ENCODE measurements at regions not wholly inside any gene's neighbourhood (a gene's known extent, or its start where the extent isn't known, plus 50 kb on each side); places are given as distances from the start of the nearest gene placed in this dataset.

DNA sequence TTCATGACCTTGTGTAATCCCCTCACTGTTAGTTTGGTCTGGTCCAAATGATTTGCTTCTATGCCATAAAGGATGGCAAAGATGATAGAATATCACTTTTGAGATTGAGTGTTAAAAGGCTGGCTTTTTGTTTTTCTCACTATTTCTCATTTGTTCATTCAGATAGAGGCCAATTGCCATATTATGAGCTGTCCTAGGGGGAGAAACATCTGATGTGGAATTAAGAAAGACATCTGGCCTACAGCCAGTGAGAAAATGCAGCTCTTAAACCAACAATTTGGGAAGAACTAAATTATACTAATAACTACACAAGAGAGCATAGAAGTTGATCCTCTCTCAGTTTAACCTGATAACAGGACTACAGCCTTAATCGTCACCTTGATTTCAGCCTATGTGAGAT is 1668.6 kb downstream of the GRIK2 start:
- DNase-seq (ENCODE audit: low read depth, low spot score): no peak
- no peak overlapping the region for H3K27ac ChIP-seq

DNA sequence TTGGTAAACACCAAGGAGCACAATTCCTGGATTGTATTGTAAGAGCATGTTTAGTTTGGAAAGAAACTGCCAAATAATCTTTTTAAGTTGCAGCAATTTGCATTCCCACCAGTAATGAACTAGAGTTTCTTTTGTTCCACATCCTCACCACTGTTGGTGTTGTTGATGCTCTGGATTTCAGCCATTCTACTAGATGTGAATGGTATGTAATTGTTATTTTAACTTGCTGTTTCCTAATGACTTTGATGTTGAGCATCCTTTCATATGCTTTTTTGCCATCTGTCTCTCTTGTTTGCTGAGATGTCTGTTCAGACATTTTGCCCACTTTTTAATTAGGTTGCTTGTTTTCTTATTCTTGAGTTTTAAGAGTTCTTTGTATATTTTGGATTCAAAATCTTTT is 1654.1 kb downstream of the GRIK2 start:
- DNase-seq (ENCODE audit: low read depth, low spot score): no peak

DNA sequence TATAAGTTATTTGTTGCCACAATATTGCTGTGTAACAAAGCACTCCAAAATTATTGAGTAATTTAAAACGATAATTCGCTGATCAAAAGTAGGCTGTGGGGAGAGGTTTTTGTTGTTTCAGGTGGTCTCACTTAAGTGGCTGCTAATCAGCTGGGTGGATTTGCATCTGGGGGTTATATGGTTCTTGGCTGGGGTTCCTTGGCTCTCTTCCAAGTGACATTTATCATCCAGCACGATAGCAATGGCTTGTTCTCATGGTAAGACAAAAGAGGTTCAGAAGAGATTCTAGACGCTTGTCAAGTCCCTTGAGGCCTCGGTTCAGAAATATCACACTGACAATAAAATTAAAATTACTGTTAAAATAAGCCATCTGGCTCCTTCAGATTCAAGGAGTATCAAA is 1648.8 kb downstream of the GRIK2 start:
- DNase-seq (ENCODE audit: low read depth, low spot score): no peak

More for the DNA sequence above, 1654.1 kb downstream of the GRIK2 start:
- H3K27ac ChIP-seq: no peak overlapping the region

DNA sequence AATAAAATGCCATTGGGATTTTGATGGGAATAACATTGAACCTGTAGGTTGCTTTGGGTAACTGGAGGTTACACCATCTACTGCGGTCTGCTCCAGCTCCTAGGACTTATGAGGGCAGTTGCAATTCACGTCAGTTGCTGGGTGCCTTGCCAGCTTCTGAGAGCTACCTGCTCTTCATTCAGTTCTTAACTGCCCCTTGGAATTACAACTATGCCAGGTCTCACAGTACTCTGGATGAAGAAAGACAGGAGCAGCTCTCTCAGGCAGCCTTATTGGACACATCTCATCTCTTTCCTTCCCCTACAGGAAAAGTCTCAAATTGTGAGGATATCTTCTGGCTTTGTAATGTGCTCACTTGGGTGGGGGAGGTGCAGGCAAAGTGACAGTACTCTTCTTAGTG is 1643.3 kb downstream of the GRIK2 start:
- H3K27ac ChIP-seq: no peak overlapping the region
- no peak for DNase-seq (ENCODE audit: low read depth, low spot score)

More for the DNA sequence above, 1648.8 kb downstream of the GRIK2 start:
- no peak overlapping the region for H3K27ac ChIP-seq

DNA sequence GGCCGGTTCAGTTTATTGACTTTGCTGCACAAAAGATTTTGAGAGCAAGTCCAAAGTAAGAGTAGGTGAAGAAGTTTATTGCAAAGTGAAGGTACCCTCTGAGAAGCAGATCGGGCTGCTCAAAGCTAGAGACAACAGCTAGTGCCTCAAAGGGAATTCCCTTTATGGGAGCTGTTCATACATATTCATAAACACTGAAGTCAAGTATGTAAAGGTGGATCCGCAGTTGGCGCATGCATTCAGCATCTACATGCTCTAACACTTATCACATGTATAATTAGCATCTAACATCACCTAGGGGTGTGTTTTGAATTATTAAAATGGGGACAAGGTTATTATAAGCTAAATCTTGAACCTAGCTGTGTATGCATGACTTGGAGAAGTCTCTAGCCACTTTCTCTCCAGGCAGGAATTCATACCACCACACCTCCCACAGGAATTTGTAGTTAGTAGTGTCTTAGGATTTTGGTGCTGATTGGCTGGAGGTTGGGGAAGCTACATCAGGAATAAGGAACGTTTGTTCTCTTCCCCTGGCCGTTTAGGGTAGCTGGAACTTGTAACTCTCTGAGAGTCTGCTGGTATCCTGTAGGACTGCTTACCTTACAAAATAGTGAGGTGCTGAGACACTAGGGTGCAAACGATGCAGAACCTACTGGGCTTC is 1633.9 kb downstream of the GRIK2 start:
- no peak for DNase-seq (ENCODE audit: low read depth, low spot score)
- no peak overlapping the region for H3K27ac ChIP-seq

GRCh38 chr6:103018426-103018825 is 1624.9 kb downstream of the GRIK2 start:
- H3K27ac ChIP-seq: no peak overlapping the region
- DNase-seq (ENCODE audit: low read depth, low spot score): no peak

DNA sequence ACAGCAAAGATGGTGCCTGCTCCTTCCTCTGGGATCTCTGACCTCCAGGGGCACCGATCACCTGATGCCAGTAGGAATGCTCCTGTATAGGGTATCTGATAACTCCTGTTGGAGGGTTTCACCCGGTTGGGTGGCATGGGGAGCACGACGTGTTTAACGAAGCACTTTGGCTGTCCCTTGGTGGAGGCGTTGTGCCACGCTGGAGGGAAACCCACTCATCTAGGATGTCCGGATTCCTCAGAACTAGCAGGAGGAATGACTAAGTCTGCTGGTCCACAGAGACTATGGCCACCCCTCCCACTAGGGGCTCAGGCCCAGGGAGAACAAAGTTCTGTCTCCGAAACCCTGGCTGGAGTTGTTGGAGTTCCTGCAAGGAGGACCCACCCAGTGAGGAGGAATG is 1624.4 kb downstream of the GRIK2 start:
- no peak overlapping the region for H3K27ac ChIP-seq
- DNase-seq (ENCODE audit: low read depth, low spot score): no peak

DNA sequence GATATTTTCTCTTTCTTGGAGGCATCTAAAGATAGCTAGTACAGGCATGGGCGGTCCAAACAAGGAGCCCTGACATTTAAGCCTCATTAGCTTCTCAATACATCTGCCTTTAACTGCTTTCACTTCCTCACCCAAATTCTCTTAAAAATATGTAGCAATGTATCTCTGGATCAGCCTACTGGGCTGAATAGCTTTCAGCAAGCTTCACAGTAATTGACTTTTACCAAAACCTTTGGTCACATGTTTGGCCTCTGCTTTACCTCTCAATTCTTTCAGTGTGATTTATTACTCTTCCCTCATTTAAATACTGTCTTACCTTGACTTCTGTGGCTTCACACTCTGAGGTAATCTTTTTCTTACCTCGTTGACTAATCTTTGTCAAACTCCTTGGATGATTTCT is 1618.1 kb downstream of the GRIK2 start:
- no peak overlapping the region for H3K27ac ChIP-seq
- DNase-seq (ENCODE audit: low read depth, low spot score): no peak

GRCh38 chr6:103002282-103002681 is 1608.8 kb downstream of the GRIK2 start:
- DNase-seq (ENCODE audit: low read depth, low spot score): no peak
- H3K27ac ChIP-seq: no peak overlapping the region

DNA sequence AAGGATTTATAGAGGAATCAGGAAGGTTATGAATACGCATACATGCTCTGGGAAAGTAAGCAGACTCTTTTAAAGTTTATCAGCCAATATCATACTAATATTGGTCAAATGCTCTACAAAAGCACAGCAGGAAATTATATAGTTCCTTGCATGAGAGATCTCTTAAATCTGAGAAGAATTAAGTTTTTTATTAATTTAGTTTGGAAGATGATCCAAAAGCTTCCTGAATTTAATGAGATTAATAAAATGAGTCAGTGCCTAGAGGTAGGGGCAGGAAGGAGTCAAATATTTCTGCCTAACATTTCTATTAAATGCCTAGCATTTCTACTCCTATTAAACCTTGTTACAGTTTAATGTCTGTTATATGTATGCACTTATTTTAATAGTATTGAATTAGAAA is 1608.2 kb downstream of the GRIK2 start:
- H3K27ac ChIP-seq: no peak overlapping the region
- no peak for DNase-seq (ENCODE audit: low read depth, low spot score)

DNA sequence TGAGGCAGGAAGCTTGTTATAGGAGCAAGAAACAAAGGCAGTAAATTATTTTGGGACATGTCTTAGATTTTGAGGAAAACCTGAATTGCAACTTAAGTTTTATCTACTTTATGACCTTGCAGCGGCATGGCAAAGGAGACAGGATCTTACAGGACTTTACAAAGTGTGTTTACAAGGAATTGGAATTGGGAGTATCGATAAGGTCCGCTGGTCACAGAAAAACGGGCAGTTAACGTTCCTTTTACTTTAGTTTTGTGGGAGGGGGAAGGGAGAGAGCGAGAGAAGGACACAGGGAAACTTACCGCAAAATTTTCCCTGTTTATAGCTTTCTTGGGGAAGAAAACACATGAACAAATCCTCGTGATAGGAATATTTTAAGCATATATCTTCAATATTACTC is 1607.2 kb downstream of the GRIK2 start:
- H3K27ac ChIP-seq: no peak overlapping the region
- DNase-seq (ENCODE audit: low read depth, low spot score): no peak

DNA sequence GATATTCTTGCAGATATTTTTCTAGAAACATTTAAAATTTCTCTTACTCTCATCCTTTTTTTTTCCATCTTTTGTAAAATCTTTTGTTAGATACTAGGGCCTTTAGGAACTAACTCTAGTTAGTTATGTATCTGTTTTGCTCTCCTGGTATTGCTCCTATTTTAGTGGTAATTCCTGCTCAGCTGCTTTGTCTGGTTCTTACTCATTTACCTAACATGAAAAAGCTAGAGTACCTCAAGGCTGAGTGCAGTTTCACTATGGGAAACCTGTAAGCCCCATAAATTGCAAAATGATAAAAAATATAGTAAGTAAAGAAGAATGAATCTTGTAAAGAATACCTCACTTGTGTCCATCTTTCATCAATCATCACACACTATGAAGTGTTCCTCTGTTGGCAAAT is 1602.0 kb downstream of the GRIK2 start:
- DNase-seq (ENCODE audit: low read depth, low spot score): no peak
- no peak overlapping the region for H3K27ac ChIP-seq

DNA sequence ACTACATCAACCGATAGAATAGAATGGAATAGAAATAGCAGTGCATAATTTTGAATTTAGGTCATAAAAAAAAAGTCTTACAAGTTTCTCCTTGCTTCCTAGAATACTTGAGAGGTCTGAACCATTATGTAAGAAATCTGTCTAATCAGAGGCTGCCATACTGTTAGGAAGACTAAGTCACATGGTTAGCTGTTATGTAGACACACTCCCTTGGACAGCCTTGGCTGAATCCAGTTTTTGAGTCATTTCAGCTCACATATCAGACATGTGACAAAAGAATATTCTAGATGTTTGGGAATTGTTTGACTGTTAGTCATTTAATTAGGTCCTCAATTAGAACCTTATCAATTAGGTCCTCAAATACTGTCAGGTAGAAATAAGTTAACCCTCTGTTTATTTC is 1601.4 kb downstream of the GRIK2 start:
- H3K27ac ChIP-seq: no peak overlapping the region
- no peak for DNase-seq (ENCODE audit: low read depth, low spot score)

DNA sequence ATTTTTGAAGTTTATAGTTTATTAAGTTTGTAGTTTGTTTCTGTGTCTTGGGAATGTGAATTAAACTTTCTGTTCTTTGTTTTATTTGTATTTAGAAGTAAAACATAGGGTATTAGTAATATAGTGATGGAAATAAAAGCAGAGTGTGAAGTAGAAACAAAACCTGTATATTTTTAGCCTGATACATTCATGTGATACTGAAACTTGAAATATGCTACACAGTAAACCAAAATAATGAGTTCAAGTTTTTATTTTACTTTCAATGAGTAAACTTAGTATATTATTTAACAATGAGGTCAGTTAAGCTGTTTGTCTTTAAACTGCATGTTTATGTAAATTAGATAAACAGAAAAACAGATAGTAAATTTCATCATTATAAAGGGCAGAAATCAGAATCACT is 1592.6 kb downstream of the GRIK2 start:
- DNase-seq (ENCODE audit: low read depth, low spot score): no peak
- no peak overlapping the region for H3K27ac ChIP-seq

- DNase-seq (ENCODE audit: low read depth, low spot score): no peak
- H3K27ac ChIP-seq: no peak overlapping the region
Measured at GRCh38 chr6:102984357-102984756, 1590.8 kb downstream of the GRIK2 start.

DNA sequence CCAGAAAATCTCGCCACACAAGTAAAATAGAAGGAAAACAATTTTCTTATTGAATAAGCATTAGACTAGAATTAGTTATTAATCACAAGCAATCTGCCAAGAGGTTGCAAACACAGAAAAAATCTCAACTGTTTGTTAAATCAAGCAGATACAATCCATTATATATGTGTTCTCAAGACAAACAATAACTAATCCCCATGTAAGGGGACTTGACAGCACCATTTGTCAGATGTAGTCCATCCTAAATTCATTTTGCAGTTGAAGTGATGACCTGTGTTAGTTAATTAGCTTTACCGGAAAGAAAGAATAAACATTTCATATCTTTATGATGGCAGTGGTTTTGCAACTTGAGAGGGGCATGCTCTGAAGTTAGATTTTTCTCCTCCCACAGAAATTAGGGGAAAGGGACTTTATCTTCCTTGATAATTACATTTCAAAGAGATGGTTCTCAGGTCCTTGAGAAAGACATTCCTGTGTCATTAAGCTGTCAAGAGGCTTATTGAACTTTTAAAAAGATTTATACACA is 1588.0 kb downstream of the GRIK2 start:
- DNase-seq (ENCODE audit: low read depth, low spot score): no peak
- H3K27ac ChIP-seq: no peak overlapping the region

DNA sequence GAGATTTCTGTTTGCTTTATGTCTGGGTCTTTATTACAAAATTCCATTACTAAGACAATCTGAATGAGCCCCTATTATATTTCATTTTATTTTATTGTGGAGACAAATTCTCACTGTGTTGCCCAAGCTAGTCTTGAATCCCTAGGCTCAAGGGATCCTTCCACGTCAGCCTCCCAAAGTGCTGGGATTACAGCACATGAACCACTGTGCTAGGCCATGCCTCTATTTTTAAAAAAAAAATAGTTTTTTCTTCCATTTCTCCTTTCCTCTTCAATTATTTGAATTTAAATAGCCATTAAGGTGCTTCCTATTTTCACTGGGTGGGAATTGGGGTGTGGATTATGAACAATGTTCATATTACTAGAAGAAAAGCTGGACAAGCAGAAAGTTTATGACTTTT is 1587.4 kb downstream of the GRIK2 start:
- no peak for DNase-seq (ENCODE audit: low read depth, low spot score)
- H3K27ac ChIP-seq: no peak overlapping the region

DNA sequence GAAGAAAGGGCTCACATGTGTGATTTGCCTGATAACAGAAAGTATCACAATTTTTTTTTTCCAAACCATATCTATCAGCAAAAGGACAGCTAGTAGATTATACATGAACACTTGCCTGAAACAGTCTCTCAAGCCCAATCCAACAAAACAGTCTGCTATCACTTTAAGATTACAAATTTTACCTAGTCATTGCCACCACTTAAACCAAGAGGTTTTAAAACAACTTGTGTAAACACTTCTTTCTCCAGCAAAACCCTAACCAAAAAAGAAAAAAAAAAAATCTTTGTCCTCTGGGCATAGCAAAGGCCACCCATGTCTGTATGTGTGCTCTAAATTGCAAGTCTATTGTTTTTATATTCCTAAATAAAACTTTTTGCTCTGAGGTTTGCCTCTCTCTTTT is 1568.4 kb downstream of the GRIK2 start:
- DNase-seq (ENCODE audit: low read depth, low spot score): no peak

GRCh38 chr6:102950967-102951366 is 1557.5 kb downstream of the GRIK2 start:
- no peak for DNase-seq (ENCODE audit: low read depth, low spot score)
- H3K27ac ChIP-seq: no peak overlapping the region

More for the DNA sequence above, 1568.4 kb downstream of the GRIK2 start:
- H3K27ac ChIP-seq: no peak overlapping the region

GRCh38 chr6:102944475-102944874 is 1551.0 kb downstream of the GRIK2 start:
- DNase-seq (ENCODE audit: low read depth, low spot score): no peak
- no peak overlapping the region for H3K27ac ChIP-seq

GRCh38 chr6:102942206-102942605 is 1548.7 kb downstream of the GRIK2 start:
- no peak for DNase-seq (ENCODE audit: low read depth, low spot score)
- no peak overlapping the region for H3K27ac ChIP-seq

DNA sequence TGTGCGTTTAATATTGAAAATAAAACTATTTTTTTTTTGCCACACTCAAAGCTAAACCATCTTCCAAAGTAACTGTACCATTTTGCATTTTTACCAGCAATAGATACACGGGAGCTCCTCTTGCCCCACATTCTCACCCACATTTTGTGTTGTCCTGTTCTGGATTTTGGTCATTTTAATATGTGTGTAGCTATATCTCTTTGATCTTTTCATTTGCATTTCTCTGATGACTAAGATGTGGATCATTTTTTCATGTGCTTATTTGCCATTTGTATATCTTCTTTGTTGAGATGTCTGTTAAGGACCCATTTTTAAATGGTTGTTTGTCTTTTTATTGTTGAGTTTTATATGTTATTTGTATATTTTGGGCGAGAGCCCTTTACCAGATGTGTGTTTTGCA is 1543.5 kb downstream of the GRIK2 start:
- H3K27ac ChIP-seq: no peak overlapping the region
- no peak for DNase-seq (ENCODE audit: low read depth, low spot score)

All from epithelial cell of prostate (primary cell).